ENCODE measurements at regions not wholly inside any gene's neighbourhood (a gene's known extent, or its start where the extent isn't known, plus 50 kb on each side); places are given as distances from the start of the nearest gene placed in this dataset.

DNA sequence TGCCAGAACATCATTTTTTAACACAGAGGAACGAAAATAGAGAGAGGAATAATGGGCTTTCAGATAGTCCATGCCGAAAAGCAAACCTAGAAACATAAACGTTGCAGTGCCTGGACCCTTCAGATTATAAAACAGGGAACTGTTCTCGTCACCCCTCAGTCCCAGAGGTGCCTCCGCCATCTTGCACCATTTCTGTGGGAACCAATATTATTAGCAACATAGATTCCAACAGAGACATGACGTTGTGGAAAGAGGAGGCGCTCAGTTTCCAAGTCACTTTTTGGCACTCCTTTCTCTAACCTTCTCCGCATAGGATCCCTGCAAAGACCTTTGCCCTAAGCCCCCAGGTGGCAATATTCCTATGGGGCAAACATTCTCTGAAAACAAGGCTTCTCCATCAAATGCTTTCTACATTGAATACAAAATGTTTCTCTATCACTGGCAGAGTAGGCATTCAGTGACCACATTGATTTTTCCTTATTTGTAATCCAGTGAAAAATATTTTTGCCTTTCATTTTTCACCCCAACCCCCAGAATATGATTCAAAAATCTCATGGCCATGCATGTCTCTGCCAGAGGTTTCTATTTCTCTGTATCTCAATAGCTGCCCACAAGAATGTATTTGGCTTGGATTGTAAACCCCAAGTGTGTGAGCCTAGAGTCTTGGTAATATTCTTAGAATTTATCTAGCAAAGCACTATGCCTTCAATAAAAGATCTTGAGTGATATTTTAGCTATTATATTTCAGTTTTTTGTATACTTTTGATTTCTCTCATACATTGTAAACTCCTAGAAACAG lies 500.8 kb upstream of the WWC1 start:
- H3K27ac ChIP-seq (ENCODE audit: low read depth, low read length): peak overlapping the region; percentile 88
- H3K4me2 ChIP-seq (ENCODE audit: insufficient read depth, low read length): peak overlapping the region; percentile 78
- TF ChIP-seq, protein P1, sequence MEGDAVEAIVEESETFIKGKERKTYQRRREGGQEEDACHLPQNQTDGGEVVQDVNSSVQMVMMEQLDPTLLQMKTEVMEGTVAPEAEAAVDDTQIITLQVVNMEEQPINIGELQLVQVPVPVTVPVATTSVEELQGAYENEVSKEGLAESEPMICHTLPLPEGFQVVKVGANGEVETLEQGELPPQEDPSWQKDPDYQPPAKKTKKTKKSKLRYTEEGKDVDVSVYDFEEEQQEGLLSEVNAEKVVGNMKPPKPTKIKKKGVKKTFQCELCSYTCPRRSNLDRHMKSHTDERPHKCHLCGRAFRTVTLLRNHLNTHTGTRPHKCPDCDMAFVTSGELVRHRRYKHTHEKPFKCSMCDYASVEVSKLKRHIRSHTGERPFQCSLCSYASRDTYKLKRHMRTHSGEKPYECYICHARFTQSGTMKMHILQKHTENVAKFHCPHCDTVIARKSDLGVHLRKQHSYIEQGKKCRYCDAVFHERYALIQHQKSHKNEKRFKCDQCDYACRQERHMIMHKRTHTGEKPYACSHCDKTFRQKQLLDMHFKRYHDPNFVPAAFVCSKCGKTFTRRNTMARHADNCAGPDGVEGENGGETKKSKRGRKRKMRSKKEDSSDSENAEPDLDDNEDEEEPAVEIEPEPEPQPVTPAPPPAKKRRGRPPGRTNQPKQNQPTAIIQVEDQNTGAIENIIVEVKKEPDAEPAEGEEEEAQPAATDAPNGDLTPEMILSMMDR (IDR thresholded peaks at IDR 0.05; ENCODE audit: extremely low read depth, low read depth, low read length): no peak

DNA sequence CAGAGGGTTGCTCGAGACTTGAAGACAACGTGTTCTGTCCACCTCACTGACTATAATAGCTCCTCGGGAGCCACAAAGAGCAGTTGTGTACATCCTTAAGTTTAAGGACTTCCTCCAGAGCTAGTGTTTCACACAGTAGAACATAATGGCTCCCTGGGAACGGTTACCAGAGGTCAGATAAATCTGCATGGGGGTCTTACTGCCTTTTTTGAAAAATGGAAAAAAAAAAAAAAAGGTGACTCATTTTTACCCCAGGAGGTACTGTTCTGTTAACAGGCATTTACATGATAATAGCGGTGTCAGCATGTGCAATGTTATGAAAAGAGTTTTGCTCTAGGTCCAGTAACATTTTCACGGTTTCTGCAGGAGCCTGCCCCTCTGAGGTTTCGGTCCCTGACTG lies 498.9 kb upstream of the WWC1 start:
- Histone ChIP-seq H3K36me3 (ENCODE audit: insufficient read depth, low read length) (no peaks in the 10 kb centered on the region), H3K79me2 (ENCODE audit: insufficient read depth, low read length) (no peaks in the 10 kb centered on the region), H3K27ac (ENCODE audit: low read depth, low read length) (no peak overlapping the region), H3K4me3 (ENCODE audit: insufficient read depth, low read length) (no peak overlapping the region), H3K4me2 (ENCODE audit: insufficient read depth, low read length) (no peak overlapping the region), H2AFZ (ENCODE audit: low read length) (no peak overlapping the region), H3K9me3 (ENCODE audit: low read depth, low read length) (no peaks in the 10 kb centered on the region), H3K4me1 (ENCODE audit: insufficient read depth, low read length) (peaks cover 10% of the 10 kb centered on the region), H3K27me3 (ENCODE audit: insufficient read depth, low read length) (no peaks in the 10 kb centered on the region), H4K20me1 (ENCODE audit: insufficient read depth, low read length) (no peaks in the 10 kb centered on the region)
- TF ChIP-seq, protein P1 (IDR thresholded peaks at IDR 0.05; ENCODE audit: extremely low read depth, low read depth, low read length): no peak
- no peak for DNase-seq (ENCODE audit: insufficient read length, low spot score, missing footprints)

More for the DNA sequence above, 500.8 kb upstream of the WWC1 start:
- Histone ChIP-seq H3K27me3 (ENCODE audit: insufficient read depth, low read length) (no peaks in the 10 kb centered on the region), H3K4me3 (ENCODE audit: insufficient read depth, low read length) (peak overlapping the region; percentile 54), H4K20me1 (ENCODE audit: insufficient read depth, low read length) (no peaks in the 10 kb centered on the region), H3K4me1 (ENCODE audit: insufficient read depth, low read length) (peaks cover 15% of the 10 kb centered on the region), H3K79me2 (ENCODE audit: insufficient read depth, low read length) (no peaks in the 10 kb centered on the region), H3K9me3 (ENCODE audit: low read depth, low read length) (no peaks in the 10 kb centered on the region), H2AFZ (ENCODE audit: low read length) (peak overlapping the region; percentile 10), H3K36me3 (ENCODE audit: insufficient read depth, low read length) (no peaks in the 10 kb centered on the region)
- no peak for DNase-seq (ENCODE audit: insufficient read length, low spot score, missing footprints)

DNA sequence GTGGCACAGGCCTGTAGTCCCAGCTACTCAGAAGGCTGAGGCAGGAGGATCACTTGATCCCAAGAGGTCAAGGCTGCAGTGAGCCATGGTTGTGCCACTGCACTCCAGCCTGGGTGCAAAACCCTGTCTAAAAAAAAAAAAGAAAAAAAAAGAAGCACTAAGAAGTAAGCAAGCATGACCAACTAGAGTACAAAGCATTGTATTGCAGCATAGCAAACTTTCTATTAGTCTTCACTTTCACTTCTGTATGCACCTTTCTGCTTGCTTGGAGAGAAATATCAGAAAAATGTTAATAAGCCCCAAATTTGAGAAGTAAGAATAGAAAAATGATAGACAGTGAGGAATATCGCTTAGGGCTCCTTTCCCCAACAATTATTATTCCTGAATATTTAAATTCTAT lies 497.7 kb upstream of the WWC1 start:
- Histone ChIP-seq H3K79me2 (ENCODE audit: insufficient read depth, low read length) (no peaks in the 10 kb centered on the region), H2AFZ (ENCODE audit: low read length) (no peak overlapping the region), H3K4me3 (ENCODE audit: insufficient read depth, low read length) (no peak overlapping the region), H4K20me1 (ENCODE audit: insufficient read depth, low read length) (no peaks in the 10 kb centered on the region), H3K36me3 (ENCODE audit: insufficient read depth, low read length) (no peaks in the 10 kb centered on the region), H3K9me3 (ENCODE audit: low read depth, low read length) (no peaks in the 10 kb centered on the region), H3K27ac (ENCODE audit: low read depth, low read length) (no peak overlapping the region), H3K4me2 (ENCODE audit: insufficient read depth, low read length) (no peak overlapping the region), H3K27me3 (ENCODE audit: insufficient read depth, low read length) (no peaks in the 10 kb centered on the region), H3K4me1 (ENCODE audit: insufficient read depth, low read length) (peaks cover 19% of the 10 kb centered on the region)
- TF ChIP-seq, protein P1 (IDR thresholded peaks at IDR 0.05; ENCODE audit: extremely low read depth, low read depth, low read length): no peak
- DNase-seq (ENCODE audit: insufficient read length, low spot score, missing footprints): no peak

GRCh38 chr5:167794121-167794520 lies 497.3 kb upstream of the WWC1 start:
- no peak for DNase-seq (ENCODE audit: insufficient read length, low spot score, missing footprints)
- H2AFZ ChIP-seq (ENCODE audit: low read length): no peak overlapping the region
- no peak overlapping the region for H3K4me2 ChIP-seq (ENCODE audit: insufficient read depth, low read length)
- no peaks in the 10 kb centered on the region for H3K79me2 ChIP-seq (ENCODE audit: insufficient read depth, low read length)
- no peaks in the 10 kb centered on the region for H3K27me3 ChIP-seq (ENCODE audit: insufficient read depth, low read length)
- no peaks in the 10 kb centered on the region for H4K20me1 ChIP-seq (ENCODE audit: insufficient read depth, low read length)
- TF ChIP-seq, protein P1 (IDR thresholded peaks at IDR 0.05; ENCODE audit: extremely low read depth, low read depth, low read length): no peak
- H3K36me3 ChIP-seq (ENCODE audit: insufficient read depth, low read length): no peaks in the 10 kb centered on the region
- H3K27ac ChIP-seq (ENCODE audit: low read depth, low read length): no peak overlapping the region
- no peaks in the 10 kb centered on the region for H3K9me3 ChIP-seq (ENCODE audit: low read depth, low read length)
- peaks cover 22% of the 10 kb centered on the region for H3K4me1 ChIP-seq (ENCODE audit: insufficient read depth, low read length)
- H3K4me3 ChIP-seq (ENCODE audit: insufficient read depth, low read length): no peak overlapping the region
